ENCODE measurements at regions not wholly inside any gene's neighbourhood (a gene's known extent, or its start where the extent isn't known, plus 50 kb on each side); places are given as distances from the start of the nearest gene placed in this dataset.
A peak's percentile ranks its signal among the peaks of the same experiment; 100 is the strongest.

DNA sequence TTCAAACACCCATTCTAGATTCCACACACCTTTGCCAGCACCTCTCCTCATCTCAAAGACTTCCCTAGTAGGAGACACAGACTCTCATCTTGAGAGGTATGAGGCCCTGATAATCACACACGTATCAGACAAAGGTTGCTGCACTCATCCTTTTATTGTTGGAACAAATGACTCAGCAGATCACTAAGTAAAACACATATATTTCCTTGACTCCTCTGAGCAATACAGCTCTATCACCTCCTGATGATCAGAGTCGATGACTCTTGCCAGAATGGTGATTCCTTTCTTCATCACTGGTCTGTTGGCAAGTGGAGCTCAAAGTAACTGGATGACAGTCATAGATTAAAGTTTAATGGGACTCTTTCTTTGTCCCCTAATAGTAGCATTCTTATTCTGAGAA lies 1049.2 kb upstream of the ZEB2 start:
- Mint-ChIP-seq H3K9me3 (no peaks in the 10 kb centered on the region), H3K27me3 (ENCODE audit: low read depth) (no peaks in the 10 kb centered on the region), H3K4me3 (no peak overlapping the region), H3K36me3 (no peaks in the 10 kb centered on the region), H3K27ac (no peak overlapping the region), H3K4me1 (peaks cover 6% of the 10 kb centered on the region)
- no peak for DNase-seq (ENCODE audit: low spot score in 2 of 2, unreplicated experiment in 2 of 2)
- TF ChIP-seq CTCF (IDR thresholded peaks at IDR 0.05; ENCODE audit: unreplicated experiment) = no peak

DNA sequence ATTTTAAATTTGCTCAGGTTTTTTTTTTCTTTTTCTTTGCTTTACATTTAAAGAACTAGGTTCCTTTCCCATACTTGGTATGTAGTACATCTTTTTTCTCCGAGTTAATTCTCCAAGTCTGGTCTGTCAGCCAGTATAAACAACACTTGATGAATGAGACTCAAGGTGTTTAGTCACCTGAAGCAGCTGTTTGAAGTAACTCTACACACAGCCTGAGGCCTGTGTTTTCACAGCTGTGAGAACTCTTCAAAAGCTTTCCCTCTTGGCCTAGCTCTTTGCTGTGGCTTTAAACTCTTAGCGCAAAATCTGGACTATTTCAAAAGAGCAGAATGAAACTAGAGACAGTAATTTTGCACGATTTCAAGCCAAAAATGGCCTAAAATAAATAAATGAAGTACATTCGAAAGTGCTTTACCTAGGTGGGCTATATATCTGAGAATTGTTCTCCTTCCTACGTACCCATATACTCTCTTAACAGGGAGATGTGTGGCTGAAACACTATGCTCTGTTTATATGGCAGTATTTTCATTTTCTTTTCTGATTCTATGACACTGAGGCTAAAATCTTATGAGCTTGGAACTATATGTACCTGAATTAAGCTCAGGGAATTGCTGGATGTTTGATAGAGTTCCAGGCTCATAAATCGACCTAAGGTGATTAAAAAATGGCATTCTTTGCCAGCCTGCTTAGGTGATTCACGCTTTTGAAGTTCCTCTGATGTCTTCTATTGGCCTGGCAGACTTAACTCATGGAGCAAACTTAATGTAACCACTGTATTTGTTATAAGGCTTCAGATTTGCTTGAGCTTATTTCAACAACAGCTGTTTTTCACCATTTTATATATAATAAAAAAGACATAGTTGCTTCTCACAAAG lies 1044.1 kb upstream of the ZEB2 start:
- no peak for TF ChIP-seq CTCF (IDR thresholded peaks at IDR 0.05; ENCODE audit: unreplicated experiment)
- no peaks in the 10 kb centered on the region for H3K9me3 Mint-ChIP-seq
- H3K27ac Mint-ChIP-seq = peak overlapping the region; percentile 78
- H3K4me3 Mint-ChIP-seq = no peak overlapping the region
- no peaks in the 10 kb centered on the region for H3K27me3 Mint-ChIP-seq (ENCODE audit: low read depth)
- H3K4me1 Mint-ChIP-seq = peaks cover 28% of the 10 kb centered on the region
- no peak for DNase-seq (ENCODE audit: low spot score in 2 of 2, unreplicated experiment in 2 of 2)
- H3K36me3 Mint-ChIP-seq = no peaks in the 10 kb centered on the region

- DNase-seq (ENCODE audit: low spot score in 2 of 2, unreplicated experiment in 2 of 2) = no peak
- Mint-ChIP-seq H3K27me3 (ENCODE audit: low read depth) (no peaks in the 10 kb centered on the region), H3K27ac (no peak overlapping the region), H3K36me3 (no peaks in the 10 kb centered on the region), H3K4me1 (peaks cover 29% of the 10 kb centered on the region), H3K4me3 (no peak overlapping the region), H3K9me3 (no peaks in the 10 kb centered on the region)
- TF ChIP-seq CTCF (IDR thresholded peaks at IDR 0.05; ENCODE audit: unreplicated experiment) = no peak
Observed at GRCh38 chr2:145561152-145561551, 1041.2 kb upstream of the ZEB2 start.

GRCh38 chr2:145558617-145559350 lies 1038.9 kb upstream of the ZEB2 start:
- TF ChIP-seq CTCF (IDR thresholded peaks at IDR 0.05; ENCODE audit: unreplicated experiment) = no peak
- H3K4me3 Mint-ChIP-seq = no peak overlapping the region
- no peak for DNase-seq (ENCODE audit: low spot score in 2 of 2, unreplicated experiment in 2 of 2)
- H3K9me3 Mint-ChIP-seq = no peaks in the 10 kb centered on the region
- H3K36me3 Mint-ChIP-seq = no peaks in the 10 kb centered on the region
- H3K27me3 Mint-ChIP-seq (ENCODE audit: low read depth) = no peaks in the 10 kb centered on the region
- no peak overlapping the region for H3K27ac Mint-ChIP-seq
- peaks cover 24% of the 10 kb centered on the region for H3K4me1 Mint-ChIP-seq

DNA sequence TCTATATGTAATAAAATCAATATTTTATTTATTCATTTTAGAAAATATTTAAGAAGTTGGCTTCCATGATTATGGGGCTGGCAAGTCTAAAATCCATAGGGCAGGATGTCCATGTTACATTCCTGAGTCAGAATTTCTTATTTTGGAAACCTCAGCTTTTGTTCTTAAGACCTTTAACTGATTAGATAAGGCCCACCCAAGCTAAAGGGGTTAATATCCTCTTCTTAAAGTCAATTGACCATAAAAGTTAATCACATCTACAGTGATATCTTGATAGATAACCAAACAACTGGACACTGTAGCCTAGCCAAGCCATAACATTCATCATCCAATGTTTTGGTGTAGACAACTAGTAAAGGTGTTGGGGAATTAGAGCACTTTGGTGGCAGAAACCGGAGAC lies 1035.4 kb upstream of the ZEB2 start:
- no peaks in the 10 kb centered on the region for H3K9me3 Mint-ChIP-seq
- no peak overlapping the region for H3K4me3 Mint-ChIP-seq
- no peak for DNase-seq (ENCODE audit: low spot score in 2 of 2, unreplicated experiment in 2 of 2)
- no peaks in the 10 kb centered on the region for H3K27me3 Mint-ChIP-seq (ENCODE audit: low read depth)
- H3K36me3 Mint-ChIP-seq = no peaks in the 10 kb centered on the region
- peaks cover 19% of the 10 kb centered on the region for H3K4me1 Mint-ChIP-seq
- no peak for TF ChIP-seq CTCF (IDR thresholded peaks at IDR 0.05; ENCODE audit: unreplicated experiment)
- no peak overlapping the region for H3K27ac Mint-ChIP-seq

Measured in mesothelial cell of epicardium (in vitro differentiated cells).